Esophagus muscularis mucosa (tissue), 4 donors: ENCODE measurements at regions not wholly inside any gene's neighbourhood (a gene's known extent, or its start where the extent isn't known, plus 50 kb on each side); places are given as distances from the start of the nearest gene placed in this dataset.

Experiments used
- DNase-seq: peaks from one replicate; pipeline ENCODE4 v3.0.0-alpha.2; 2017; ENCODE audit errors: extremely low spot score
- H3K27ac ChIP-seq, 4 donors: fragments of 200-600 bp; sonication (generic); replicated peaks in 1 of 4; 1 replicate in 3 of 4; 2 replicates in 1 of 4; pipeline ENCODE4 v1.5.1; 2016 to 2019; ENCODE audit warnings: mild to moderate bottlenecking in 1 of 4
- H3K27me3 ChIP-seq, 4 donors: fragments of 200-600 bp; sonication (generic); one replicate each; pipeline versions ENCODE4 v1.5.1 to v1.6.0; 2016 to 2019
- H3K36me3 ChIP-seq, 4 donors: fragments of 200-600 bp; sonication (generic); one replicate each; pipeline ENCODE4 v1.5.1; 2016 to 2019
- H3K4me1 ChIP-seq, 4 donors: fragments of 200-600 bp; sonication (generic); one replicate each; pipeline ENCODE4 v1.5.1; 2016 to 2019
- H3K4me3 ChIP-seq, 4 donors: fragments of 200-600 bp; sonication (generic); 1 replicate in 2 of 4; 2 replicates in 2 of 4; pipeline ENCODE4 v1.5.1; 2016 to 2019; ENCODE audit warnings: mild to moderate bottlenecking in 4 of 4, moderate library complexity in 1 of 4
- H3K9me3 ChIP-seq, 4 donors: fragments of 200-600 bp; sonication (generic); 1 replicate in 3 of 4; 2 replicates in 1 of 4; pipeline ENCODE4 v1.5.1; 2016 to 2019
- EP300 ChIP-seq: sonication (generic); formaldehyde crosslinking; IDR thresholded peaks from one replicate; pipeline ENCODE4 v1.6.1; 2017; ENCODE audit warnings: antibody characterized with exemption
- POLR2A ChIP-seq: fragments of 450-650 bp; IDR thresholded peaks from one replicate; pipeline ENCODE4 v1.6.1; 2017; ENCODE audit warnings: antibody characterized with exemption, moderate library complexity, mild to moderate bottlenecking, low read depth
- POLR2AphosphoS5 ChIP-seq, 2 donors: sonication (generic); formaldehyde crosslinking; IDR thresholded peaks; one replicate each; pipeline ENCODE4 v1.6.1; 2017; ENCODE audit warnings: antibody characterized with exemption in 2 of 2
- WGBS: methylation state at CpG from one replicate; pipeline ENCODE4 v1.1.5; 2018; 5-methylcytosine and 5-hydroxymethylcytosine counted together
- intact Hi-C: fragments of 100-400 bp; cut with DNase I; formaldehyde crosslinking; loops from one replicate; pipeline ENCODE4 v1.15.1; 2023
- TF ChIP-seq, protein P1 (sequence below), 3 experiments: fragments of 200-600 bp in 2 of 3; fragments of 450-650 bp in 1 of 3; sonication (generic) in 2 of 3; IDR thresholded peaks; one replicate each; pipeline ENCODE4 v1.5.1; 2017 to 2019; ENCODE audit warnings: antibody characterized with exemption in 3 of 3, mild to moderate bottlenecking in 2 of 3, moderate library complexity in 1 of 3

DNA sequence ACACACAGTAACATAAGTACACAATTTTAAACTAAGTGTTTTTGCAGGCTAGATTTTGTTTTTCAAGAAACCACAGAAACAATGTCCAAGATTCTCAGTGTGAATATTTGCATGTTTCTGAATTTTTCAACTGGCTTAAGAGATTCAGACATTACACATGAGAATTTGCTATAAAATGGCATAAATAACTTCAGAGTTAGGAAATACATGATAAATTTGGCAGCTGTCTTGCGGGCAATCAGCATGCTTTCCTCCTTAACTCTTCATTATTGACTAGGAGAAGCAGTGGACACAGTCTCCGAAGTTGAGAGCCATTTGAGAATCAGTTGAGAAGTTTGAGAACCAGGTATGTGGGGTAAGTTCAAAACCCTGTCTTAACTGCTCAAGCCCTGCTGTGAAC, 625.6 kb upstream of the SGO1 start:
- Histone ChIP-seq H3K27me3 (no peaks in the 10 kb centered on the region), H3K36me3 (no peaks in the 10 kb centered on the region), H3K4me3 (no peak overlapping the region), H3K27ac (no peak overlapping the region), H3K9me3 (no peaks in the 10 kb centered on the region), H3K4me1 (no peaks in the 10 kb centered on the region)
- no peak for TF ChIP-seq POLR2AphosphoS5 (IDR thresholded peaks at IDR 0.05)
- no peak for TF ChIP-seq EP300
- TF ChIP-seq, protein P1, sequence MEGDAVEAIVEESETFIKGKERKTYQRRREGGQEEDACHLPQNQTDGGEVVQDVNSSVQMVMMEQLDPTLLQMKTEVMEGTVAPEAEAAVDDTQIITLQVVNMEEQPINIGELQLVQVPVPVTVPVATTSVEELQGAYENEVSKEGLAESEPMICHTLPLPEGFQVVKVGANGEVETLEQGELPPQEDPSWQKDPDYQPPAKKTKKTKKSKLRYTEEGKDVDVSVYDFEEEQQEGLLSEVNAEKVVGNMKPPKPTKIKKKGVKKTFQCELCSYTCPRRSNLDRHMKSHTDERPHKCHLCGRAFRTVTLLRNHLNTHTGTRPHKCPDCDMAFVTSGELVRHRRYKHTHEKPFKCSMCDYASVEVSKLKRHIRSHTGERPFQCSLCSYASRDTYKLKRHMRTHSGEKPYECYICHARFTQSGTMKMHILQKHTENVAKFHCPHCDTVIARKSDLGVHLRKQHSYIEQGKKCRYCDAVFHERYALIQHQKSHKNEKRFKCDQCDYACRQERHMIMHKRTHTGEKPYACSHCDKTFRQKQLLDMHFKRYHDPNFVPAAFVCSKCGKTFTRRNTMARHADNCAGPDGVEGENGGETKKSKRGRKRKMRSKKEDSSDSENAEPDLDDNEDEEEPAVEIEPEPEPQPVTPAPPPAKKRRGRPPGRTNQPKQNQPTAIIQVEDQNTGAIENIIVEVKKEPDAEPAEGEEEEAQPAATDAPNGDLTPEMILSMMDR (IDR thresholded peaks at IDR 0.05) = no peak
- no peak for TF ChIP-seq POLR2A
- no peak for DNase-seq
- intact Hi-C loops = no loop called here
- 91% methylated on average over 2 of the region's 2 CpGs for WGBS

DNA sequence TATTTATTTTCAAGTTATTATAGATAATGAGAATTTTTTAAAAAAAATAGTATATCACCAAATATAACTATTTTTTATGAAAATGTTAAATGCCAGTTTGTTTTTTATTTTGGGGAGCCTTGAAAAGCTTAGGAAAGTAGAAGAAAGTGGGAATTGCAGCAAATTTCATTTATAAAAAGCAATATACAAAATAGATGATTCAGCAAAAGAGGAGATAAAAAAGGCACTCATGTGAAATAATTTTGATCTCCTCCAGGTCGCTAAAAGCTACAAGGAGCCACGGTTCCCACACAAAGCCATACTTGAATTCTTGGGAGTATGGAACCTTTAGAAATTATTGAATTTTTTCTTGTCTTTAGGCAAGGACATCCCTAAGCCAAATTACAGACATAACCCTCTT, 625.0 kb upstream of the SGO1 start:
- Histone ChIP-seq H3K4me3 (no peak overlapping the region), H3K4me1 (no peaks in the 10 kb centered on the region), H3K9me3 (no peaks in the 10 kb centered on the region), H3K27ac (no peak overlapping the region), H3K36me3 (no peaks in the 10 kb centered on the region), H3K27me3 (no peaks in the 10 kb centered on the region)
- DNase-seq = no peak
- intact Hi-C loops = no loop called here
- TF ChIP-seq POLR2AphosphoS5 (IDR thresholded peaks at IDR 0.05) (no peak), EP300 (no peak), POLR2A (no peak)
- TF ChIP-seq, protein P1 (IDR thresholded peaks at IDR 0.05) = no peak
- WGBS = 85% methylated on average over 2 of the region's 2 CpGs

DNA sequence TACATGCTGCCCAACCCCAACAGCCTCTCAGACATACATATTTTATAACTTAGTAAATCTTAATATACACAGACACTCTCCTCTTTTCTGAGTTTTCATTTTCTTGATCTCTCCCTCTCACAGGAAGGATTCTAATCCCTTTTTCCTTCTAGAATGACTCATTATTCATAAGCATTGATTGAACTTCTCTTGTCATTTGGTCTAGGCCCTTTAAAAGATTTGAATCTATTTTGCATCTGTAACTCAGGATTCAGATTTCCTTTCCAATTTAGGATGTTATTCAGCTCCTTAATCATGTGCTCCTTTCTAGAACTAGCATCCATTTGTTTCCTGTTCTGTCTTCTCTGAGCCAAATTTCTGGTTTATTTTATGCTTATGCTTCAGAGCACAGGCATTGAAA, 624.5 kb upstream of the SGO1 start:
- H3K9me3 ChIP-seq = no peaks in the 10 kb centered on the region

DNA sequence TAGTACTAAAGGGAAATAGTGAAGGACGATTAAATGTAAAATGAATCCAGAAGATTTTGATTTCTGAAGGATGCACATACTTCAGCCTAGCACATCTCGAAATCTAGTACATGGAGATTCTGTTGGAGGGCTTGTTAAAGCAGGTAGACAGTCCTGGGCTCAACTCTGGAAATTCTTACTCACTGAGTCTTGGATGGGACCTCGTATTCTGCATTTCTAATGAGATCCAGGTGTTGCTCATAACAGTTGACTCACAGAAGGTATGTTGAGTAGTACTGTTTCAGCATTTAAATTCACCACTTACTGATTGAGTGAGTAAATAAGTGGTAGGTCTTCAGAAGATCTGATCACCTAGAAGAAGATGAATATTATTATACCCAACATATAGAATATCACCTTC, 623.4 kb upstream of the SGO1 start:
- H3K27ac ChIP-seq = no peak overlapping the region
- no peak for TF ChIP-seq POLR2AphosphoS5 (IDR thresholded peaks at IDR 0.05)
- 81% methylated on average over 3 of the region's 3 CpGs for WGBS
- no peak overlapping the region for H3K4me3 ChIP-seq
- H3K9me3 ChIP-seq = no peaks in the 10 kb centered on the region
- no peaks in the 10 kb centered on the region for H3K4me1 ChIP-seq
- no peaks in the 10 kb centered on the region for H3K36me3 ChIP-seq
- no peaks in the 10 kb centered on the region for H3K27me3 ChIP-seq
- intact Hi-C loops = no loop called here
- DNase-seq = no peak

More for the DNA sequence above, 624.5 kb upstream of the SGO1 start:
- no peak for DNase-seq
- H3K4me3 ChIP-seq = no peak overlapping the region
- intact Hi-C loops = no loop called here
- H3K27ac ChIP-seq = no peak overlapping the region
- no peaks in the 10 kb centered on the region for H3K4me1 ChIP-seq
- no peaks in the 10 kb centered on the region for H3K36me3 ChIP-seq
- no peaks in the 10 kb centered on the region for H3K27me3 ChIP-seq
- TF ChIP-seq EP300 (no peak), POLR2A (no peak), POLR2AphosphoS5 (IDR thresholded peaks at IDR 0.05) (no peak)
- TF ChIP-seq, protein P1 (IDR thresholded peaks at IDR 0.05) = no peak

DNA sequence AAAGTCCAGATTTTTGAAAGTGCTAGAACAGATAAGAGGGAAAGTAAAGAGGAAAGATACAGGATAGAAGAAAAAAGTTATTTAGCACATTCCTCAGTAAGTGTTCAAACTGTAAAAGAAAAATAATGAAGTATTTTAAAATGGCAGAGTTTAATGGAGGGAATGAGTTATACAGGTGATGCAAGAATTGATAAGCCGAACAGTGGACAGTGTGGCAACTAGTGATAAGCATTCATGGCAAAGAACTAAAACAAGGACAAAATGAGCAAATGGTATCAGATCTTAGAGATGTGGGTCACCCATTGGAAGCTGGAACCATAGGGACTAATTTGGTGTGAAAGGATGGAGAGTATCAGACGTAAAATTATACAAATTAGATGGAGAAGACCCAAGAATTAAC, 622.9 kb upstream of the SGO1 start:
- Histone ChIP-seq H3K4me3 (no peak overlapping the region), H3K36me3 (no peaks in the 10 kb centered on the region), H3K9me3 (no peaks in the 10 kb centered on the region), H3K27ac (no peak overlapping the region), H3K27me3 (no peaks in the 10 kb centered on the region), H3K4me1 (no peaks in the 10 kb centered on the region)
- WGBS = 84% methylated on average over 2 of the region's 2 CpGs
- no peak for TF ChIP-seq EP300
- TF ChIP-seq POLR2AphosphoS5 (IDR thresholded peaks at IDR 0.05) = no peak
- TF ChIP-seq POLR2A = no peak
- TF ChIP-seq, protein P1 (IDR thresholded peaks at IDR 0.05) = no peak
- intact Hi-C loops = no loop called here
- no peak for DNase-seq
